AG04450 (cell line): ENCODE measurements at regions not wholly inside any gene's neighbourhood (a gene's known extent, or its start where the extent isn't known, plus 50 kb on each side); places are given as distances from the start of the nearest gene placed in this dataset.

Source experiments
- CTCF ChIA-PET: fragments of 300-600, 350-600 bp; formaldehyde crosslinking; extraction: SDS; loops from one replicate; lab custom pipeline; 2022; ENCODE audit warnings: antibody characterized with exemption, inconsistent platforms; lab: Charles Lee
- POLR2A ChIA-PET: fragments of 350-600 bp; formaldehyde crosslinking; extraction: SDS; loops from one replicate; lab custom pipeline; 2021; ENCODE audit warnings: antibody characterized with exemption, inconsistent platforms; lab: Yijun Ruan, JAX
- DNase-seq: peaks from one replicate; pipeline ENCODE4 v3.0.0-alpha.2; 2011; ENCODE audit warnings: low read depth, low spot score
- H3K27ac ChIP-seq: one replicate; pipeline ENCODE4 v1.5.1; 2012; ENCODE audit warnings: low read depth, low read length, control low read depth
- H3K27me3 ChIP-seq: one replicate; pipeline ENCODE4 v1.6.0; 2012; ENCODE audit warnings: low read length; ENCODE audit not compliant: control insufficient read depth, insufficient read depth
- H3K4me3 ChIP-seq: 2 replicates; pipeline ENCODE4 v1.5.1; 2011; ENCODE audit warnings: mild to moderate bottlenecking, low read depth, low read length, control low read depth
- H3K9me3 ChIP-seq: 2 replicates; pipeline ENCODE4 v1.5.1; 2012; ENCODE audit warnings: low read length; ENCODE audit not compliant: control insufficient read depth, insufficient read depth
- TF ChIP-seq, protein P1 (sequence below): IDR thresholded peaks from 2 replicates; pipeline ENCODE4 v1.5.1; 2011; ENCODE audit warnings: low read depth, low read length, control low read depth, inconsistent platforms

DNA sequence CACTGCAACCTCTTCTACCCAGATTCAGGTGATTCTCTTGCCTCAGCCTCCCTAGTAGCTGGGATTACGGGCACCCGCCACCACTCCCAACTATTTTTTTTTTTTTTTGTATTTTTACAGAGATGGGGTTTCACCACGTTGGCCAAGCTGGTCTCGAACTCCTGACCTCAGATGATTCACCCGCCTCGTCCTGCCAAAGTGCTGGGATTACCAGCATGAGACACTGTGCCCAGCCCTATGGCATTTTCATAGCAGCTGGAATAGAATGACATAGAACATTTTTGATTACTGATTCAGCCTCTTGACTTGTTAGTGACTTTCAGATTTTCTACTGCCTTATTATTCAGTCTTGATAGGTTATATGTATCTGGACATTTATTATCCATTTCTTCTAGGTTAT lies 1046.2 kb downstream of the AMY1C start:
- Histone ChIP-seq H3K9me3 (peaks cover 4% of the 10 kb centered on the region; the same call in 1 of the 2 replicates), H3K4me3 (no peak overlapping the region), H3K27ac (no peak overlapping the region), H3K27me3 (no peaks in the 10 kb centered on the region)
- TF ChIP-seq, protein P1, sequence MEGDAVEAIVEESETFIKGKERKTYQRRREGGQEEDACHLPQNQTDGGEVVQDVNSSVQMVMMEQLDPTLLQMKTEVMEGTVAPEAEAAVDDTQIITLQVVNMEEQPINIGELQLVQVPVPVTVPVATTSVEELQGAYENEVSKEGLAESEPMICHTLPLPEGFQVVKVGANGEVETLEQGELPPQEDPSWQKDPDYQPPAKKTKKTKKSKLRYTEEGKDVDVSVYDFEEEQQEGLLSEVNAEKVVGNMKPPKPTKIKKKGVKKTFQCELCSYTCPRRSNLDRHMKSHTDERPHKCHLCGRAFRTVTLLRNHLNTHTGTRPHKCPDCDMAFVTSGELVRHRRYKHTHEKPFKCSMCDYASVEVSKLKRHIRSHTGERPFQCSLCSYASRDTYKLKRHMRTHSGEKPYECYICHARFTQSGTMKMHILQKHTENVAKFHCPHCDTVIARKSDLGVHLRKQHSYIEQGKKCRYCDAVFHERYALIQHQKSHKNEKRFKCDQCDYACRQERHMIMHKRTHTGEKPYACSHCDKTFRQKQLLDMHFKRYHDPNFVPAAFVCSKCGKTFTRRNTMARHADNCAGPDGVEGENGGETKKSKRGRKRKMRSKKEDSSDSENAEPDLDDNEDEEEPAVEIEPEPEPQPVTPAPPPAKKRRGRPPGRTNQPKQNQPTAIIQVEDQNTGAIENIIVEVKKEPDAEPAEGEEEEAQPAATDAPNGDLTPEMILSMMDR: no peak
- ChIA-PET CTCF (no interaction called here), POLR2A (no interaction called here)
- no peak for DNase-seq

DNA sequence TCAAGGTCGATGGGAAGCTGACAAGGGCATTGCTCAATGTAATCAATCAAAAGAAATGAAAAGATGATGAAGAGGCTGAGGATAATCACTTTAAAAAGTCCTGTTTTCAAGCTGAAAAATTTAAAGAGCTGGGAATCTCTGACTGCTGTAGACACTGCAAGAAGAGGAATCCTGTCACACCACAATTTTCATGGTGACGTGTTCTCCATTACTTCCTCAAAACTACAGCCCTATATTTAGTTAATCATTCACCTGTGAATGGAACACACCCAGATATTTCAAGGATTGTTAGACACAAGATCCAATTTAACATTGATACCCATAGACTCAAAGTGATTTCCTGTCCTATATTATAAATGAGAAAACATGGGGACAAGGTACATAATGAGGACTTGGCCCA lies 1048.3 kb downstream of the AMY1C start:
- ChIA-PET POLR2A (no interaction called here), CTCF (no interaction called here)
- peaks cover 4% of the 10 kb centered on the region; the same call in 1 of the 2 replicates for H3K9me3 ChIP-seq
- TF ChIP-seq, protein P1: no peak
- no peaks in the 10 kb centered on the region for H3K27me3 ChIP-seq
- H3K4me3 ChIP-seq: no peak overlapping the region
- no peak for DNase-seq
- H3K27ac ChIP-seq: no peak overlapping the region

DNA sequence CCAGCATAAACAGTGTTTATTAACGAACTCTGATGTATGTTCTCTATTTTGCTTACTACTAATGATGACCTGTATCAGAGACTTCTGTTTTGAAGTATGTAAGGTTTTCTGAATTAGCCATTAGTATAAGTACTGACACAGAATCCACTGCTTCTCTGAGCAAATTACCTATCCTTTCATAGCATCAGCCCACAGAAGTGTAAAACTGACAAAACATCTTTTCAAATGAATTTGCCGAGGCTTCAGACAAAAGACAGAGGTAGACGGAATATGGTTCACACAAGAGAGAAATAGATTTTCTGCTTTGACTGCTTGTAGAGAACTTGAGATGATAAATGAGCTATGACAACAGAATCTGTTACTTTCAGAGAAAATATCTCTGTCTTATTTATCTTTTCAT lies 1051.6 kb downstream of the AMY1C start:
- CTCF ChIA-PET: no interaction called here
- TF ChIP-seq, protein P1: no peak
- POLR2A ChIA-PET: no interaction called here

DNA sequence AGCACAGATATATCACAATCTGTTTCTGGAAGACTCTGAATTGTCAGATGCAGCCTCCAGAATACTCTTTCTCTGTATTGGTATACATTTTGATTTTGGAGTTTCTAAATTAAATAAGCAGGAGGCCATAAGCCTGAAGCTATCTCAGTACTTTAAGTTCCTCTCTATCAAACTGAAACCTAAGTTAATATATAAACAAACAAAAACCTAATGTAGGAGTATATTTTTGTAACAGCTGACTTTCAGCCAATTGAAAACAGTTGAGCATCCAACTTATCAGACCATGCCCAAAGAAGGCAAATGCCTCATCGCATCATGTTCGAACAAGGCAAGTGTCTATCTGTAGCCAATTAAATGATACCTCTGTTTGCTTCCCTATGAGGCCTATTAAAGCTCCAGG lies 1054.4 kb downstream of the AMY1C start:
- H3K27me3 ChIP-seq: no peaks in the 10 kb centered on the region
- peaks cover 7% of the 10 kb centered on the region; the same call in 1 of the 2 replicates for H3K9me3 ChIP-seq
- POLR2A ChIA-PET: no interaction called here
- no peak for DNase-seq
- no peak overlapping the region for H3K4me3 ChIP-seq
- CTCF ChIA-PET: no interaction called here
- H3K27ac ChIP-seq: no peak overlapping the region
- TF ChIP-seq, protein P1: no peak

More for the DNA sequence above, 1051.6 kb downstream of the AMY1C start:
- no peak for DNase-seq
- H3K4me3 ChIP-seq: no peak overlapping the region
- no peak overlapping the region for H3K27ac ChIP-seq
- no peaks in the 10 kb centered on the region for H3K9me3 ChIP-seq
- H3K27me3 ChIP-seq: no peaks in the 10 kb centered on the region

DNA sequence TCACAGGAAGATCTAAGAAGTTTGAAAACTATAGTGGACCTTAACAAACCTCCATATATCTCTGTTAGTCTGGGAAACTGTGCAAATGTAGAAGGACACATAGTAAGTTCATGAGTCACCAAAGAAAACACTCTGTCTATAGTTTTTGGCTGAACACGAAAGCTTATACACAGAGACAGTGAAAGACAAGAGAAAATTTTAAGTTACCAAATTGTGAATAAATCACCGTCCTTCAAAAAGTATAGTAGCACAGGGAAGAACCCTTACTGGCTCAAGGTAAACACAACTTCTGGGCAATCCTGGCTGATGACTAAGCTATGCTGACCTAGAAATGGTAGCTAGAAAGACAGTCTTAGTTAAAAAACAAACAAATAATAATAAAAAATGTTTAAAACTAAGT lies 1057.9 kb downstream of the AMY1C start:
- TF ChIP-seq, protein P1: no peak
- H3K4me3 ChIP-seq: no peak overlapping the region
- peaks cover 12% of the 10 kb centered on the region for H3K9me3 ChIP-seq
- no peak for DNase-seq
- no peaks in the 10 kb centered on the region for H3K27me3 ChIP-seq
- POLR2A ChIA-PET: no interaction called here
- CTCF ChIA-PET: no interaction called here
- no peak overlapping the region for H3K27ac ChIP-seq
